D721Med (cell line): ENCODE measurements at regions not wholly inside any gene's neighbourhood (a gene's known extent, or its start where the extent isn't known, plus 50 kb on each side); places are given as distances from the start of the nearest gene placed in this dataset.

Experiments used
- DNase-seq: peaks from one replicate; pipeline ENCODE4 v3.0.0; 2011; ENCODE audit warnings: low spot score; ENCODE audit not compliant: insufficient read length
- FAIRE-seq: peaks from 2 replicates; lab custom pipeline; 2011; peaks lifted over from hg19 to GRCh38; lab: Jason Lieb, UNC
- TF ChIP-seq, protein P1 (sequence below): IDR thresholded peaks from 2 replicates; pipeline ENCODE4 v1.5.1; 2012; ENCODE audit warnings: mild to moderate bottlenecking, control low read depth; ENCODE audit not compliant: insufficient read depth; ENCODE audit errors: missing control alignments

DNA sequence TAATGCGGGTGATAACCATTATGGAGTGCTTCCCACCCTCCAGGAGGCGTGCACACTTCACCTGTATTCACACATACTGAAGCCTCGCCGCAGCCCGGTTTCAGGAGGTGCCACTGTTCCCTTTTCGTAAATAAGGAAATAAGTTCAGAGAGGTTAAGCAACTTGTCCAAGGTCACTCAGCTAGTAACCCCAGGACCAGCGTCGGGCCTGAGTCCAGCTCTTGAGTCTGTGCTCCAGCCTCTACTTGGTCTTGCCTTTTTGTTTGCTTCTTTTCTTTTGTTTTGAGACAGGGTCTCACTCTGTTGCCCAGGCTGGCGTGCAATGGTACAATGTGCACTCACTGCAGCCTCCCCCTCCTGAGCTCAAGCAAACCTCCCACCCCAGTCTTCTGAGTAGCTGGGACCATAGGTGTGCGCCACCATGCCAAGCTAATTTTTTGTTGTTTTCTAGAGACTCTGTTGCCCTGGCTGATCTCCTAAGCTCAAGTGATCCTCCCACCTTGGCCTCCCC is 63.5 kb upstream of the CIBAR2 start:
- FAIRE-seq (no peak), DNase-seq (no peak)
- TF ChIP-seq, protein P1, sequence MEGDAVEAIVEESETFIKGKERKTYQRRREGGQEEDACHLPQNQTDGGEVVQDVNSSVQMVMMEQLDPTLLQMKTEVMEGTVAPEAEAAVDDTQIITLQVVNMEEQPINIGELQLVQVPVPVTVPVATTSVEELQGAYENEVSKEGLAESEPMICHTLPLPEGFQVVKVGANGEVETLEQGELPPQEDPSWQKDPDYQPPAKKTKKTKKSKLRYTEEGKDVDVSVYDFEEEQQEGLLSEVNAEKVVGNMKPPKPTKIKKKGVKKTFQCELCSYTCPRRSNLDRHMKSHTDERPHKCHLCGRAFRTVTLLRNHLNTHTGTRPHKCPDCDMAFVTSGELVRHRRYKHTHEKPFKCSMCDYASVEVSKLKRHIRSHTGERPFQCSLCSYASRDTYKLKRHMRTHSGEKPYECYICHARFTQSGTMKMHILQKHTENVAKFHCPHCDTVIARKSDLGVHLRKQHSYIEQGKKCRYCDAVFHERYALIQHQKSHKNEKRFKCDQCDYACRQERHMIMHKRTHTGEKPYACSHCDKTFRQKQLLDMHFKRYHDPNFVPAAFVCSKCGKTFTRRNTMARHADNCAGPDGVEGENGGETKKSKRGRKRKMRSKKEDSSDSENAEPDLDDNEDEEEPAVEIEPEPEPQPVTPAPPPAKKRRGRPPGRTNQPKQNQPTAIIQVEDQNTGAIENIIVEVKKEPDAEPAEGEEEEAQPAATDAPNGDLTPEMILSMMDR = no peak

DNA sequence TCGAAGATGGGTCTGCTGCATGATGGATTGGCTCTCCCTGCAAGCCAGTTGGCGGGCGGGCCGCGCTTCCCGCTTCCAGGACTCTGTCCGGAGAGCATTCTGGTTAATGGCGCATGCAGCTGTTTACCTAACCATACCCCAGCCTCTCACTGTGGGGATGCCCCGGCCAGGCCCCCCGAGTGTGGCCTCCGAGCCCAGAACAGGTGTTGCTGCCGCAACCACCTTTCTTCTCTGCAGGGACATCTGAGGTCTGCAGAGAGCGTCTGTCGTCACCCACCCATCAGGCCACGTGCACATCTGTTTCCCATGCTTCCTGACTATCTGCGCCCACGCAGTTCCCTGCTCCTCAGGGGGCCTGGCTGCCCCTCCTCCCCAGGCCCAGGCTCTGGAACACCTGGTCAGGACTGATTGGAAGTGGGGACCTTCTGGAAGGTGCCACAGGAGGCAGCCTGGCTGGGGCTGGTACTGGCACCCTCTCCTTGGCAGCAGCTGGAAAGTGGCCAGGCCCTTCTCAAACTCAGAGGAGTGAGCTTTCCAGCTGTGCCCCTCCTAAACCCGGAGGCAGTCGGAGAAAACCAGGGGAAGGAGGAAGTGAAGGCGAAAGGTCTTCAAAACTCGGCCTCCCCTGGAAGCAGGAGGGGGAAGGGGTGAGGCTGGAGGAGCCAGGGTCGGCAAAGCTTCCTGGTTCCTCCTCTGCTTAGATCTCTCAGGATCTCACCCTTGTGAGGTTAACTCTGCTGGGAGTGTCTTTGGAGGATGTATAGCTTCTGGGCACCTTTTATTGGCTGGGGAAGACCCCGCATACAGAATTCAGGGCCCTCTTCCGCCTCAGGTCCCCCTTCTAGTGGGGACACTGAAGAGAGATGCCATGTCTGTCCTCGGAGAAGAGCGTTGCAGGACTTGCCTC is 64.5 kb upstream of the CIBAR2 start:
- no peak for DNase-seq
- TF ChIP-seq, protein P1 = no peak
- no peak for FAIRE-seq

DNA sequence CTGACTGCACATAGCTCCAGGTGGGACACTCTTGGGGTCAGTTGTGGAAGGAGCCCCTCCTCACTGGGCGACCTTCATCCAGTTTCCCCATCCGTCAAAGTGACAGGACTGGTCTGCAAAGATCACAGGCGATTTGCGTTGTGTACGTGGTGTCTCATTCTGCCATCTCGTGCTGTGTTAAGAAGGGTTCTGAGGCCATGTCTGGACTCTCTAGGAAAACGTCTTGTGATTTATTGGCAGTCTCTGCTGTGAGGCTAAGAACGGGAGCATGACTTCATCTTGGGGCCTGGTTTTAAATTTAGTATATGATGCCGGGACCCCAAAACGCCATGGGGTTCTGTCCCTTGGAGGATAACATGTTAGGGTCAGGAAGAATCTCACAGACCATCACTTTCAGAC is 65.2 kb upstream of the CIBAR2 start:
- DNase-seq (no peak), FAIRE-seq (no peak)
- TF ChIP-seq, protein P1 = no peak

DNA sequence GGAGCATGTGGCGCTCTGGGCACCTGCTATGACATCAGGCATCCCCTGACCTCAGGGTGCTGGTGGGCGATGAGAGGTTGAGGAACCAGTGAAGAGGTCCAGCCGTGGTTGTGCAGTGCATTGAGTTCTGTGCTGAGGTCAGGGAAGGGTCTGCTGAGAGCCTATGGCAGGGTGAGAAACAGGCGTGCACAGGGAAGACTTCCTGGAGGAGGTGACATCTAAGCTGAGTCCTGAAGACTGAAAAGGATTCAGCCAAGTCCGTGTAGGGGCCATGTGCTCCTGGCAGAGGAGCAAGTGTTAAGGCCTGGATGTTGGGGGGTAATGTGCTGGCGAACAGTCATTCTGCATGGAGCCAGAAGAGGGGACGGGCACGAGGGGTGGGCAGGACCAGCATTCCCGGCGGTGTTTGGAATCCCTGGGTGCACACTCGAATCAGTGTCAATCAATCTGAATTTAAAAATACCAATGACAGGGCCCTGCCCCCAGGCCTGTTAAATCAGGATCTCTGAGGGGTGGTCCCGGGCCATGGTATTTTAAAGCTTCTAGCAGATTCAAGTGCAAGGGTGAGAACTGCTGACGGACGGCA is 65.8 kb upstream of the CIBAR2 start:
- FAIRE-seq = no peak
- TF ChIP-seq, protein P1 = no peak
- DNase-seq = no peak

DNA sequence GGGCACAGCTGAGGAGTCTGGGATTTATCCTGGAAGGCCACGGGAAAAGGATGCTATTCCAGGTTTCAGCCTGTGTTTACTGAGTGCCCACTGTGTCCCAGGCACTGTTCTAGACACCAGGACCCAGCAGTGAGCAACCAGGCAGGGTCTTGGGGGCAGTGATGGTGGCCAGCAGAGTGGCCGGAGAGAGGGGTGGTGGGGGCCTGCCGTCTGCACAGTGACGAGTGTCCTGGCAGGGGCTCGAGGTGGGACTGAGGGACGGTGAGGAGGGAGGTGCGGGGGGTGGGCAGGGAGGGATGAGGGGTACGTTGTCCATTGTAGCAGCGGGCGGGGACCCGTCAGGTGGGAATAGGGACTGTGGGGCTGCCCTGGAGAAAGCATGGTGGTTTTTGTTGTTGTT is 66.3 kb upstream of the CIBAR2 start:
- no peak for DNase-seq
- no peak for FAIRE-seq
- TF ChIP-seq, protein P1 = no peak

DNA sequence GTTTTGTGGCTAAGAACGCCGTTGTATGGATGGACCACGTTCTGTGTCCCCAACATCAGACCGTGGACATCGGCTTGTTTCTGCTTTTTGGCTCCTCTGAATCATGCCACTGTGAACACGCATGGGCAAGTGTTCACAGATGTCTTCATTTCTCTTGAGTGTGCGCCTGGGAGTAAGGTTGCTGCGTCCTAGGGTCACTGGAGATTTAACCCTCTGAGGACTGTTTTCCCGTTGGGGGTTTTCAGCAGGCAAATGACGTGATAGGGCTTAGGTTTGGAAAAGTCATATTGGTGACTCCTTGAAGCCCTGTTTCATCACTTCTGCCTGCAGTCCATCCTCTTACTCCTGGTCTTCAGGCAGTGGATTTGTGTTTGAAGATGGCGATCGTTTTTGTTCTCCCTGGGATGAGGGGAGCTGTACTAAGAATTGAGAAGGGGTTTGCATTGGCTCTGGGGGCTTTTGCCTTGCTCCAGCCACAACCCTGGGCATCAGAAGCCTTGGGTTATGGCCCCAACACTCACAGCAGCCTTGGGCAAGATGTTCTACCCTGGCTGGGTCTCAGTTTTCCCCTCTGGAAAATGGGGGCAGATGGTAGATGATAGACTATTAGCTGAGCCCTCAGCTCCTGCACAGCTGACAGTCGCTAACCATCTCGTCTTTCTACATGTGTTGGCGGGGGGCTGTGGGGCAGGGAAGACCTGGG is 67.2 kb upstream of the CIBAR2 start:
- TF ChIP-seq, protein P1 = no peak
- no peak for FAIRE-seq
- no peak for DNase-seq
